Embryonic facial prominence (tissue), 1 donor: ENCODE measurements at regions not wholly inside any gene's neighbourhood (a gene's known extent, or its start where the extent isn't known, plus 50 kb on each side); places are given as distances from the start of the nearest gene placed in this dataset.

ENCODE experiments used
- DNase-seq: peaks from one replicate; pipeline ENCODE4 v3.0.0-alpha.2; 2016; ENCODE audit errors: extremely low spot score

GRCh38 chr16:86740906-86741799 is 162.8 kb downstream of the FOXL1 start:
- DNase-seq = peak; percentile 39

- no peak for DNase-seq
Observed at GRCh38 chr16:86747761-86748160, 169.4 kb downstream of the FOXL1 start.

- DNase-seq = no peak
Observed at GRCh38 chr16:86748652-86749051, 170.3 kb downstream of the FOXL1 start.

GRCh38 chr16:86751076-86752030 is 173.0 kb downstream of the FOXL1 start:
- DNase-seq = peak; percentile 65

- no peak for DNase-seq
Observed at GRCh38 chr16:86752582-86753175, 174.3 kb downstream of the FOXL1 start.

- DNase-seq = no peak
Observed at GRCh38 chr16:86753399-86753798, 175.1 kb downstream of the FOXL1 start.

GRCh38 chr16:86755571-86756006 is 177.2 kb downstream of the FOXL1 start:
- no peak for DNase-seq

GRCh38 chr16:86756882-86757703 is 178.7 kb downstream of the FOXL1 start:
- no peak for DNase-seq

- DNase-seq = no peak
Observed at GRCh38 chr16:86757704-86758040, 179.3 kb downstream of the FOXL1 start.

GRCh38 chr16:86758932-86759331 is 180.6 kb downstream of the FOXL1 start:
- no peak for DNase-seq

- DNase-seq = no peak
Observed at GRCh38 chr16:86761111-86762031, 183.0 kb downstream of the FOXL1 start.

- DNase-seq = no peak
Observed at GRCh38 chr16:86762095-86762494, 183.7 kb downstream of the FOXL1 start.

GRCh38 chr16:86763819-86764218 is 185.5 kb downstream of the FOXL1 start:
- no peak for DNase-seq

- DNase-seq = no peak
Observed at GRCh38 chr16:86764551-86764950, 186.2 kb downstream of the FOXL1 start.

- DNase-seq = no peak
Observed at GRCh38 chr16:86765389-86766026, 187.2 kb downstream of the FOXL1 start.

GRCh38 chr16:86766700-86767099 is 188.4 kb downstream of the FOXL1 start:
- no peak for DNase-seq

GRCh38 chr16:86768228-86768791 is 190.0 kb downstream of the FOXL1 start:
- DNase-seq = no peak

GRCh38 chr16:86768999-86769398 is 190.7 kb downstream of the FOXL1 start:
- no peak for DNase-seq
